Central memory CD8-positive, alpha-beta T cell (primary cell): ENCODE measurements at regions not wholly inside any gene's neighbourhood (a gene's known extent, or its start where the extent isn't known, plus 50 kb on each side); places are given as distances from the start of the nearest gene placed in this dataset.

Experiments used
- ATAC-seq: fragments of 150-1000 bp; cut with Tn5 transposase; replicated peaks from 2 replicates; pipeline ENCODE4 v1.10.0; 2022; ENCODE audit warnings: mild to moderate bottlenecking, moderate FRiP score, moderate number of reproducible peaks; ENCODE audit not compliant: poor library complexity, severe bottlenecking; ENCODE audit errors: extremely low read depth
- DNase-seq, 2 donors: peaks; one replicate each; pipeline ENCODE4 v3.0.0; 2021; ENCODE audit warnings: low spot score in 2 of 2
- H3K27ac Mint-ChIP-seq: one replicate; pipeline ENCODE4 v1.8.0; 2022; ENCODE audit warnings: low read depth, mild to moderate bottlenecking, moderate library complexity, mixed read lengths
- H3K27me3 Mint-ChIP-seq: one replicate; pipeline ENCODE4 v1.8.0; 2022; ENCODE audit warnings: mixed read lengths
- H3K36me3 Mint-ChIP-seq: one replicate; pipeline ENCODE4 v1.8.0; 2022; ENCODE audit warnings: mild to moderate bottlenecking, moderate library complexity, mixed read lengths; ENCODE audit not compliant: insufficient read depth
- H3K4me1 Mint-ChIP-seq: one replicate; pipeline ENCODE4 v1.8.0; 2022; ENCODE audit warnings: mixed read lengths
- H3K4me3 Mint-ChIP-seq: one replicate; pipeline ENCODE4 v1.8.0; 2022; ENCODE audit warnings: mild to moderate bottlenecking, moderate library complexity, mixed read lengths
- H3K9me3 Mint-ChIP-seq: one replicate; pipeline ENCODE4 v1.8.0; 2022; ENCODE audit warnings: mixed read lengths

- Mint-ChIP-seq H3K27ac (no peak overlapping the region), H3K9me3 (no peaks in the 10 kb centered on the region), H3K36me3 (no peaks in the 10 kb centered on the region), H3K27me3 (no peaks in the 10 kb centered on the region), H3K4me3 (no peak overlapping the region), H3K4me1 (no peaks in the 10 kb centered on the region)
- DNase-seq (no peak), ATAC-seq (no peak)
These were observed 50.7 kb upstream of the VLDLR start for GRCh38 chr9:2570615-2571479.
